Urinary bladder (tissue), 3 donors: ENCODE measurements at regions not wholly inside any gene's neighbourhood (a gene's known extent, or its start where the extent isn't known, plus 50 kb on each side); places are given as distances from the start of the nearest gene placed in this dataset.

Experiments
- DNase-seq: peaks from one replicate; pipeline ENCODE4 v3.0.0-alpha.2; 2015; ENCODE audit errors: extremely low spot score
- H3K27ac ChIP-seq: one replicate; pipeline ENCODE4 v1.5.1; 2013; ENCODE audit warnings: low read depth, mild to moderate bottlenecking, moderate library complexity
- H3K36me3 ChIP-seq: one replicate; pipeline ENCODE4 v1.6.1; 2013; ENCODE audit warnings: mild to moderate bottlenecking, moderate library complexity; ENCODE audit not compliant: insufficient read depth
- H3K4me1 ChIP-seq: one replicate; pipeline ENCODE4 v1.6.1; 2013; ENCODE audit warnings: mild to moderate bottlenecking, moderate library complexity; ENCODE audit not compliant: insufficient read depth
- H3K4me3 ChIP-seq: one replicate; pipeline ENCODE4 v1.5.1; 2013; ENCODE audit warnings: low read depth, low read length
- WGBS: extraction: QIAGEN DNeasy Blood & Tissue Kit; methylation state at CpG from one replicate; pipeline ENCODE4 v1.1.7; 2013; 5-methylcytosine and 5-hydroxymethylcytosine counted together
- donor health status: healthy with polysubstance abuse.
- donor health status: healthy.

DNA sequence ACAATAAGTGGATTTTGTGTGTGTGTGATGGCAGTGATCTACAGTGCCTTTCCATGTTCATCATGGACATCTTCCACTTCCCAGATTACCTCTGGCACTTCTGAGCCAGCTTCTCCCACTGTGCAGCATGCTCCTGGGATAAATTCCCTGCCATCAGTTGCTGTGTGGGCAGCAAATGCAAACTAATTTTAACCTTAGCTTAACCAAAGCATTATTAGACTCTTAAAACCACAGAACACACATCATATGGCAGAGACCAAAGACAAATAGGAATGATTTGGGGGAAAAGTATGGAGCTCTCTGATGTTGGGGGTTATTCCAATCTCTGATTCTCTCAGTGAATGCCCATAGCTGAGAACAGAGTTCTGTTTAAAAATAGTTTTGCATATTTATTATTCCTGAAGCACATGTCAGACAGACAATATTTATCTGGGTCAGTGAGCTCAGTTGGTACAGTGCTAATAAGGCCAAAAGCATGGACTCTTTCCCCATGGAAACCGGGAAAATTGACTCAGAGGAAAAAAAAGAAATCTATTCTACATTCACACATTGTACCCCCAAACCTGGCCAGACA is 567.4 kb downstream of the IQCM start:
- H3K4me3 ChIP-seq: no peak overlapping the region
- 72% methylated on average over 1 of the region's 1 CpG for WGBS
- no peaks in the 10 kb centered on the region for H3K4me1 ChIP-seq
- H3K27ac ChIP-seq: no peak overlapping the region
- no peak for DNase-seq
- H3K36me3 ChIP-seq: no peaks in the 10 kb centered on the region

DNA sequence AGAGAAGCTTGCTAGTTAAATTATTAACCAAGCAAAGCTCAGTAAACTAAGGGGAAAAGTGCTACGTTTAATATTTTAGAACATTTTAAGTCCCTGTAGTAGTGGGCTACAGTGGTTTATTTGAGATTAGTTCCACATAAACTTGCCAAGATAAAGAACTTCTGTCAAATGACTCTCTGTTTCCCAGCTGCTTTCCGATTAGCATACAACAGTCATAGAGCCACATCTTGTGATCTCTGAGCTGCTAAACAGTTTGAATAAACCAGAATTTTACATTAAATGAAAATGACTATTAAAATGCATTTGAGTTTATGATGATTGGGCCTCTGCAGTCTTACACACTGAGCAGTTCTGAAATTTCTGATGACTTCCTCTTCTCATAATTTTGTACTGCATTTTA is 568.5 kb downstream of the IQCM start:
- no peaks in the 10 kb centered on the region for H3K36me3 ChIP-seq
- no peak overlapping the region for H3K4me3 ChIP-seq
- no peak overlapping the region for H3K27ac ChIP-seq
- DNase-seq: no peak
- WGBS: 33% methylated on average over 2 of the region's 2 CpGs
- no peaks in the 10 kb centered on the region for H3K4me1 ChIP-seq

DNA sequence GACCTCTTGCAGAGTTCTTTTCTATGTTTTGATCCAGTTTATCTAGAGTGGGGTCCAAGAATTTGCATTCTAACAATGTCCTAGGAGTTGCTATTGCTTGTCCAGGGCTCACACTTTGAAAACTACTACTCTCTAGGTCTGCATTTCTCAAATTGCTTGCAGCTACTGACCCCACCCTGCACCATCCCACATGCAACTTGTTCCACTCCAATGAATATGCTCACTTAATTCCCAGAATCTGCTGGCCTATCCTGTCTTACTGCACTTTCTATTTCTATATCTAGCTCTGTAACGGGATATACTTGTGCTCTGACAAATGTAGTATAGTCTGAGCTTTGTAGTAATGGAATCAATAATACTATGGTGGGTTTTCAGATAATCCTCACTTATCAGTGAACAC is 570.3 kb downstream of the IQCM start:
- DNase-seq: no peak
- H3K4me1 ChIP-seq: no peaks in the 10 kb centered on the region
- 99% methylated on average over 1 of the region's 1 CpG for WGBS
- H3K36me3 ChIP-seq: no peaks in the 10 kb centered on the region
- H3K4me3 ChIP-seq: no peak overlapping the region
- H3K27ac ChIP-seq: no peak overlapping the region

DNA sequence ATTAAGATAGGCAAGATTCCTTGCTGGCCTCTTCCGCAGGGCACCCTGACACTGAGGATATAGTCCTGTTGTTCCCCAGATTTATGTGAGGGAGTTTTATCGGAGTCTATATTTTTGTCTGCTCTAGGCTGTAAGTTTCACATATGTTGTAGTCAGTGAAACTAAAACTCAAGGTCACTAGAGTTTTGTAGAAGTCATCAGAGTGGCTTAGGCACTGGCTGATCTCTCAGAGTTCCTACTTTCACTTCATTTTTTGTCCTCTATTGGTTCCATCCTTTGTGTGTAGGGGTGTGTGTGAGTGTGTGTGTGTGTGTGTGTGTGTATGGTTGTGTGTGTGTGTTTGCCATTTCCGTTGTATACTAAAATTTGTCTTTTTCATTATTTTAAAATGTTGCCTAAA is 577.5 kb downstream of the IQCM start:
- DNase-seq: no peak
- H3K36me3 ChIP-seq: no peaks in the 10 kb centered on the region
- no peak overlapping the region for H3K4me3 ChIP-seq
- no peaks in the 10 kb centered on the region for H3K4me1 ChIP-seq
- WGBS: 91% methylated on average over 3 of the region's 3 CpGs
- H3K27ac ChIP-seq: no peak overlapping the region

DNA sequence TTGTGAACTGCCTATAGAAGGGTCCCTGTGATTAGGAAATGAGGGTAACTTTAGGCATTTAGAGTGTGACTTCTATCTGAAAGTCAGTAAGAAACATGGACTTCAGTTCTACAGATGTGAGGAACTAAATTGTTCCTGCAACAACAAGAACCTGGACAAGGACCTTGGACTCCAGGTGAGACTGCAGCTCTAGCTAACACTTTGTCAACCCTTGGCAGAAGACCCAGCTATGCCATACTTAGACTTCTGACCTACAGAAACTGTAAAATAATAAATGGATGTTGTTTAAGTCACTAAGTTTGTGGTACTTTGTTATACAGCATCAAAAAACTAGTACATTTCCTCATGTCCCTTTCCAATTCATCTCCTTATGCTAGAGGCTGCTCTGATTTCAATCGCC is 580.8 kb downstream of the IQCM start:
- no peak for DNase-seq
- no peak overlapping the region for H3K4me3 ChIP-seq
- H3K36me3 ChIP-seq: no peaks in the 10 kb centered on the region
- WGBS: 99% methylated on average over 1 of the region's 1 CpG
- H3K27ac ChIP-seq: no peak overlapping the region
- H3K4me1 ChIP-seq: no peaks in the 10 kb centered on the region

DNA sequence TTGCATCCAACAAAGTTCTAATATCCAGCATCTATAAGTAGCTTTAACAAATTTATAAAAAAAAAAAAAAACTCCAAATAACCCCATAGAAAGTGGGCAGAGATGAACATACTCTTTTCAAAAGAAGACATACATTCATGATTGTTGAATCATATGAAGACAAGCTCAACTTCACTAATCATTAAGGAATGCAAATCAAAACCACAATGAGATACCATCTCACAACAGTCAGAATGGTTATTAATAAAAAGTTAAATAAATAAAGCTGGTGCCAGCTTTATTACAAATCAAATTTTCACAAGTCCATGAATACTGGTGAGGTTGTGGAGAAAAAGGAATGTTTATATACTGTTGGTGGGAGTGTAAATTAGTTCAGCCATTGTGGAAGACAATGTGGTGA is 592.0 kb downstream of the IQCM start:
- H3K4me3 ChIP-seq: no peak overlapping the region
- no peaks in the 10 kb centered on the region for H3K4me1 ChIP-seq
- H3K36me3 ChIP-seq: no peaks in the 10 kb centered on the region
- no peak overlapping the region for H3K27ac ChIP-seq
- DNase-seq: no peak

DNA sequence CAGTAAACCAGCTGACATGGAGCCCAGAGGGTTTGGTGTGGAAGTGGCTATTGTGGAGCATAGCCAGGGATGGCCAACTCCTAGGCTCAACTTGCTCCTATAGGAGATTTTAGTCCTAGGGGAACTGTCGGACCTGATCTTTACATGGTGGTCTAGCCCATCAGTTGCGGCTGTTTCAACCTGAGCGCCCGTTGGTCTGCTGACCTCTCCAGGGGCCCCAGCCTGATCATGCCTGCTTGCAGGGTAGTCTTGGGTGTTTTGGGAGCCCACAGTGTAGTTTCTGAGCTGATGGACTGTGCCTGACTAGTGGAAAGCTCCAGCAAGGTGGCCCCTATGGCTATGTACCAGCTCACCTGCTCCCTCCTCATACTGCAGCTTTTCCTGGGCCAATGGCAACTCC is 597.0 kb downstream of the IQCM start:
- Histone ChIP-seq H3K4me3 (no peak overlapping the region), H3K4me1 (no peaks in the 10 kb centered on the region), H3K27ac (no peak overlapping the region), H3K36me3 (no peaks in the 10 kb centered on the region)
- no peak for DNase-seq
- 93% methylated on average over 4 of the region's 4 CpGs for WGBS

DNA sequence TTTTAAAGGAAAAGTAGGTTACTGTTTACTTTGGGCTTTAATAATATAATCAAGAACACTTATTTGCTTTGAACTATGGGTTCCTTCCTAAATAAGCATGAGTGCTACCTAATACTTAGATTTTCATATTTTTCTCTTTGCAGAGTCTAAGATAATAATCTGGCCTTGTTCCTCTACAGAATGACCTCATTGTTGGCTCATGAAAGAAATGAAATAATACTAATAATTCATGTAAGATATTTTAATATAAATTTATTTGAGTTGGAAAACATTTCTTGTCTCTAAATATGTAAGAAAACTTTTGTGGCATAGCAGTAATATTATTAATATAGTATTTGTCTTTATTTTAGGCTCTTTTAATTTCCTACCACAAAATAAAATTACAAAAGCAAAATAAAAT is 601.3 kb downstream of the IQCM start:
- no peak for DNase-seq
- Histone ChIP-seq H3K4me1 (no peaks in the 10 kb centered on the region), H3K4me3 (no peak overlapping the region), H3K27ac (no peak overlapping the region), H3K36me3 (no peaks in the 10 kb centered on the region)

DNA sequence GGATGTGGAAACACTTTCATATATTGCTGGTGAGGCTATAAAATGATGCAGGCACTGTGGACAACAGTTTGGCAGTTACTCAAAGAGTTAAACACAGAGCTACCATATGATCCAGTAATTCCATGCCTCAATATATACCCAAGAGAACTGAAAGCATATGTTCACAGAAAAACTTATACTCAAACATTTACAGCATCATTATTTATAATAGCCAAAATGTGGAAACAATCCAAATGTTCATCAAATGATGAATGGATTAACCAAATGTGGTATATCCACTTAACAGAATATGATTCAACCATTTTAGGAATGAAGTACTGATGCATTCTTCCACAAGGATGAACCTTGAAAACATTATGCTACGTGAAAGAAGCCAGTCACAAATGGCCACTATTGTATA is 603.8 kb downstream of the IQCM start:
- WGBS: 92% methylated on average over 1 of the region's 1 CpG
- no peak for DNase-seq
- H3K27ac ChIP-seq: no peak overlapping the region
- no peaks in the 10 kb centered on the region for H3K4me1 ChIP-seq
- H3K36me3 ChIP-seq: no peaks in the 10 kb centered on the region
- H3K4me3 ChIP-seq: no peak overlapping the region

DNA sequence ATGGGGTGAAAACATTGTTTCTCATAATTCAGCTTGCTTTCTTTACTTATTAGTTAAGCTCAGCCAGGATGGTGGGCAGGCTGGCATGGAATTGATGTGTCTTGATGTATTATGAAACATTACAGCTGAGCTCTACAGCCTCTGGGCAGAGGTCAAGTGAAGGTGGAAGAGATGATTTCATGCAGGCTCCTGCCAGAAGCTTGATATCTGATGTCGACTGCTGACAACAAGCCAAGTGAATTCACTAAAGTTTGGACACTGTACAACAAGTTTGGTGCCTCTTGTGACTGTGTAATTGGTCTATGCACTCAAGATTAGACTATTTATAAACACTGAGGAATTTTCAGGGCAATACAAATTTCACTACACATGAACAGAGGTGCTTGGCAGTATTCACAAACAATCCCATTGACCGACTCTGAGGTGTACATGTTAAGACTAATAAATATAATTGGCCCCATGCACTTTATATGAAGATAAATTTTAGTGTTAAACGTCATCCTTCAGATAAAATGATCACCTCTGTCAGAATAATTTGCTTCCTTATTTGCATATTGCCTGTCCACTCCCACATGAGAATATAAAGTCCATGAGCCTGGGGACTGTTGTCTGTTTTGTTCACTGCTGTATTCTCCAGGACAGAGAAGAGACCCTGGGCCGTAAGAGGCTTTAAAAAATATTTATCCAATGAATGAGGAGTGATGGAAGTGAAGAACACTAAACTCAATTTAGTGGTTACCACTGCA is 612.2 kb downstream of the IQCM start:
- H3K4me1 ChIP-seq: no peaks in the 10 kb centered on the region
- DNase-seq: no peak
- no peaks in the 10 kb centered on the region for H3K36me3 ChIP-seq
- WGBS: 31% methylated on average over 4 of the region's 4 CpGs
- no peak overlapping the region for H3K4me3 ChIP-seq
- H3K27ac ChIP-seq: no peak overlapping the region

DNA sequence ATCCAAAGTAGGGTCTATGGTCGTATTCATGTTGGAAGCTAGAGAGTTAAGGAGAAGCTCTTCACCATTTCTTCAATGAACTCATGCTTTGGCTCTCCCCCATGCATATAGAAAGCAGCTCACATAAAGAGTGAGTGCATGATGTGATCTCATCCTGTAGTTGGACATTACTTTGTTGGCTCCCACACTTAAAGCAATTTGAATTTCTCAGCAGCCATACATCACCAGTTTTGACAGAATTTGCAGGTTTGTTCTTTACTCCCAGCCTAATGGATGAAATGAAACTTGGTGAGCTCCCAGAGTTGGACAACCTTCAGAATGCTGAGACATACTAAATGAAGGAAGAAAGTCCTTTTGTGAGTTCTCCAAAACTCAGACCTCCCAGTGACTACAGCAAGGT is 613.5 kb downstream of the IQCM start:
- H3K4me3 ChIP-seq: no peak overlapping the region
- no peaks in the 10 kb centered on the region for H3K4me1 ChIP-seq
- H3K36me3 ChIP-seq: no peaks in the 10 kb centered on the region
- peak; percentile 57 for DNase-seq
- no peak overlapping the region for H3K27ac ChIP-seq
- 42% methylated on average over 1 of the region's 1 CpG for WGBS

DNA sequence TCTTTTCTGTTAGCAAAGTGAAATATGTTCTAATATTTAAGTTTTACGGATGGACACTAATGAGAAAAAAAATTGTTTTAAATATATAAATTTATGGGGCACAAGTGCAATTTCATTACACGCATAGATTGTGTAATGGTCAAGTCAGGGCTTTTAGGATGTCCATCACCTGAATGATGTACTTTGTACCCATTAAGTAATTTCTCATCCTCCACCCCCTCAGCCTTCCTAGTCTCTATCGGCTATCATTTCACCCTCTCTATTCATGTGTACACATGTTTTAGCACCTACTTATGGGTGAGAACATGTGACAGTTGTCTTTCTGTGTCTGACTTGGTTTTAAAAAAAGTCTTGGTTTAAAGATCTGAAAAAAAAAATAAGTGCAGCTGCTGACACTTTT is 616.0 kb downstream of the IQCM start:
- H3K27ac ChIP-seq: no peak overlapping the region
- H3K4me1 ChIP-seq: no peaks in the 10 kb centered on the region
- 87% methylated on average over 3 of the region's 3 CpGs for WGBS

DNA sequence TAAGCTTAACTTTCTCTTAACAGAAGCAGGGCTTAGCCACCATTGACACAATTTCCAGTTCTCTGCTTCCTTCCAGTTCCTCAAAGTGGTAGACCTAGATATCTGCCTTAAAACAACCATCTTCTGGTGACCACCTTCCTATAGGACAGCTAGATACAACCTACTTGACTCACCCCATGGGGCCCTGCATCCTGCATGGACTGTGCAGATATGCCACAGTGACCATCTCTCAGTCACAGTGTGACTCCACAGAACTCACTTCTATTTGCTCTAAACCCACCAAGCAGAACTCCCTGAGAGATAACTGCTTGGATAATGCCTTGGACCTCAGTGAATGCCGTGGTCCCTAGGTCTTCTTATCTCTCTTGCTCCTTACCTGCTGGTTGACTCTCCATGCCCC is 621.6 kb downstream of the IQCM start:
- Histone ChIP-seq H3K36me3 (no peaks in the 10 kb centered on the region), H3K4me1 (no peaks in the 10 kb centered on the region), H3K4me3 (no peak overlapping the region), H3K27ac (no peak overlapping the region)
- no peak for DNase-seq
- 92% methylated on average over 1 of the region's 1 CpG for WGBS

More for the DNA sequence above, 616.0 kb downstream of the IQCM start:
- Histone ChIP-seq H3K4me3 (no peak overlapping the region), H3K36me3 (no peaks in the 10 kb centered on the region)
- DNase-seq: no peak

DNA sequence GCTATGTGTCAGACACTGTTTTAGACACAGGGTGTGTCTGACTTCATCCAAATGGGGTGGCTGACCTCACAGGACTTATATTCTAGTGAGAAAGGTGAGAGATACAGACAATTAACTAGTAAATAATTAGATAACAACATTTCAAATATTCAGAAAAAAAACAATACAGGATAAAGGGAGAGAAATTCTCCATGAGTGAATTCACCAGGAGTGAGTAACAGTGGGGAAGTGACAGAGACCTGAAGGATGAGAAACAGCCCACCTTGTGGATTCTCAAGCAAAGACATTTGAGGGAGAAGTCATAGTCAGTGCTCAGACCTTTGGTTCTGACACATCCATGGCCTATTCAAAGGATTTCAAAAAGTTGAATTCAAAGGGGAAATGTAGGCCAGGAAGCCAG is 627.9 kb downstream of the IQCM start:
- Histone ChIP-seq H3K4me3 (no peak overlapping the region), H3K27ac (no peak overlapping the region), H3K36me3 (no peaks in the 10 kb centered on the region), H3K4me1 (no peaks in the 10 kb centered on the region)
- no peak for DNase-seq

DNA sequence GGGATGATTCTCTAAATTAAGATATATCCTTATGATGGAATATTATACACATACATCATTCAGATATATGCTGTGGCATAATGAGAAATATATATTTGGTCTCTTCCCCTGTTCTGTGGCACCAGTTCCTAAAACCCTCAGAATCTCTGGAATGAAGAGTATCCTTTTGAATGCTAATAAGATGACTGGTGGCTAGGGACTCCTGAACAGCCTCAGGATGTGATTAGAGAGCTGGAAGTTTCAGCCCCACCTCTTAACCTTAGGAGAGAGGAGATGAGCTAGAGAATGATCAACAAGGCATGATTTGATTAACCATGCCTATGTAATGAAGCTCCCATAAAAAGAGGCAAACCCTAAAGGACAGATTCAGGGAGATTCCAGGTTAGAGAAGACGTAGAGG is 632.0 kb downstream of the IQCM start:
- no peak overlapping the region for H3K4me3 ChIP-seq
- H3K4me1 ChIP-seq: no peaks in the 10 kb centered on the region
- no peaks in the 10 kb centered on the region for H3K36me3 ChIP-seq
- no peak for DNase-seq
- 84% methylated on average over 1 of the region's 1 CpG for WGBS
- no peak overlapping the region for H3K27ac ChIP-seq
